ENCODE measurements at regions not wholly inside any gene's neighbourhood (a gene's known extent, or its start where the extent isn't known, plus 50 kb on each side); places are given as distances from the start of the nearest gene placed in this dataset.
"Not testable (repeated sequence)": the region's sequence is repeated elsewhere in the genome, so short reads cannot be mapped to it uniquely, and the experiment has no call there.

DNA sequence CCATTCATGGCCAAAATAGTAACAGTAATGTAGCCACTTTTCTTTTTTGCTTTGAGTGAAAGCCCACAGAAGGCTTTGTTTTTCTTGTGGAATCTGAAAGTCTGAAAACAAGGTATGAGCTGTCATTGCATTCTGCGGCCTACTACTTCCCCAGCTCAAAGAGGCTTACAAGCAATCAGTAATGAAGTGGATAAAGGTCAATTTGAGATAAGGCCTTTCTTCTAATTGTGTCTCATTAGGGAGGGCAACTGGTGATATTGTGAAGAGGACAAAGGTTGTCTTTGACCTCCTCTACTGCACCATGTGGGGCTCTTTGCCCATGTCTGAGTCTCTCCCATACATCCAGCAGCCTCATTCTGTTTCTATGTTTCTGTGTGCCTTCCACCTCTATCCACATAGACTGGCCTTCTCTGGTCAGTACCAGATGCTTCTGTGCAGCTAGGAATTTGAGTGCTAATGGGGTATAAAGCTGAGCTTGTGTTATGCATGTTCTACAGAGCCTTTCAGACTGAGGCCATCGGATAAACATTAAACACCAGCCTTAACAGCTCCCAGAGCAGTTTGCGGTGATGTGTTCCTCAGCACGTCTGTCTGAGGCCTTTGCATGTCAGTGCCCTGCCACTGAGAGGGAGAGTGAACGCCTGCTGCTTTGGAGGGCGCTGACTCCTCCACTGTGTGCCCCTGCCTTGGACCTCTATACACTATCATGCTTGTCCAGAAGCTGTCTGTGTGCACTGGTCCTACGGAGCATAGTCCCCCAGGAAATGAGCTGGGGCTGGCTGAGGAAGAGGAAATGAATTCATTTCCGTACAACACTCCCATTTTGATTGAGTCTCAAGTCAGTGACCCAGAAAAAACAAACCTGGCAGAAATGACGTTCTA lies 80.2 kb downstream of the SH2D1A start:
- Mint-ChIP-seq H3K9me3 (peaks cover 4 to 5% of the 10 kb centered on the region in 2 donors), H3K36me3 (peaks cover 0 to 11% of the 10 kb centered on the region in 2 donors), H3K27ac (no peak overlapping the region)
- no peak for ATAC-seq
- DNase-seq (ENCODE audit: low spot score in 2 of 2), result no peak

DNA sequence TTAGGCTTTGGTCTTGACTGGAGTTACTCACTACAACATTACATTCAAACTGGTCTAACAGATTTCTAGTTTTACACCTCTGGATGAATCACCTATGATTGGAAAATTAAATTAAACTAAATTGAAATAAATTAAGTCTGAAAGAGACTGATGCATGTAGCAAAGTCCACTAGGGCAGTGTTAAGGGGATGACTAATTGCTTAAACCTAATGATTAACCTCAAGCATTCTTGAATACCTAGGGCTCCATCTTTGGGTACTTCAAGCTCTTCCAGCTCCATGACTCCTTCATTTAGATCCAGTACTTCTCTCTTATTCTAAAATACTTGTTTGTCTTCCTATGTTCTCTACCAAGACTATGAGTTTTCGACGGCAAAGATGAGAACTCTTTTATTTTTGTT lies 86.8 kb downstream of the SH2D1A start:
- no peak for ATAC-seq
- DNase-seq (ENCODE audit: low spot score in 2 of 2), result no peak
- no peaks in the 10 kb centered on the region for H3K9me3 Mint-ChIP-seq
- no peaks in the 10 kb centered on the region for H3K36me3 Mint-ChIP-seq
- no peak overlapping the region for H3K27ac Mint-ChIP-seq

DNA sequence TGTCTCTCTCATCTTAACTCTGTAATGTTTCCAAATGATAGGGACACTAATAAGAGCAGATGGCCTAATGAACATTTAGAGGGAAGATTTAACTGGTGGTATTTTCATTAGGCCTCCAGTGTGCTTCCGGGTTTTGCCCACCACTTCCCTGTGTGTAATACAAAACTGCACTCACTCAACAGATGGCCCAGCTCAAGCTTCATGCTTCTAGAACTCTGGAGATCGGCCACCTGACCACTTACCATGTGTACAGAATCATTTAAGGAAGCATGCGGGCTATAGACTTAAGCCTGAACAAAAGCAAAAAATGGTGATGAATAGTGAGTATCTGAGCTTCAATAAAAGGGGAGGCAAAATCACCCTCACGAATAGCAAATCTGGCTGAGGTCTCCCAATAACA lies 89.3 kb downstream of the SH2D1A start:
- H3K9me3 Mint-ChIP-seq, result no peaks in the 10 kb centered on the region
- DNase-seq (ENCODE audit: low spot score in 2 of 2) (no peak), ATAC-seq (no peak)
- no peaks in the 10 kb centered on the region for H3K36me3 Mint-ChIP-seq
- H3K27ac Mint-ChIP-seq, result no peak overlapping the region

DNA sequence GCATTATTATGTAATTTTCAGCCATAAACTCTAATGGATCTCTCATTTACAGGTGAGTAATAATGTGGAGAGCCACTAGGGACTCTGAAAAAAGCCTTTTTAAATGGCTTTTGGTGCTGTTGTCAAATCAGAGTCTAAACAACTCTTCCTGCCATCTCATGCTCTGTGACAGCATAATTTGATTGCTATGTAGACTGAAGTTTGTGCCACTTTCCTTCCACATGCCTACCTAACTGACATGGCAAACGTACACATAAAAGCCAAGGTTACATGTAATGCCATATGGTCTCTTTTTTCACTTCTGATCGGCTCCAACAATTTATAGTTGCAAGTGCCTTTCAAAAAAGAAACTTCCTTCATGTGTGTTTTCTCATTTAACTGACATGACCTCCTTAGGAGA lies 94.3 kb downstream of the SH2D1A start:
- ATAC-seq (no peak), DNase-seq (ENCODE audit: low spot score in 2 of 2) (no peak)
- Mint-ChIP-seq H3K27ac (no peak overlapping the region), H3K36me3 (no peaks in the 10 kb centered on the region), H3K9me3 (no peaks in the 10 kb centered on the region)

DNA sequence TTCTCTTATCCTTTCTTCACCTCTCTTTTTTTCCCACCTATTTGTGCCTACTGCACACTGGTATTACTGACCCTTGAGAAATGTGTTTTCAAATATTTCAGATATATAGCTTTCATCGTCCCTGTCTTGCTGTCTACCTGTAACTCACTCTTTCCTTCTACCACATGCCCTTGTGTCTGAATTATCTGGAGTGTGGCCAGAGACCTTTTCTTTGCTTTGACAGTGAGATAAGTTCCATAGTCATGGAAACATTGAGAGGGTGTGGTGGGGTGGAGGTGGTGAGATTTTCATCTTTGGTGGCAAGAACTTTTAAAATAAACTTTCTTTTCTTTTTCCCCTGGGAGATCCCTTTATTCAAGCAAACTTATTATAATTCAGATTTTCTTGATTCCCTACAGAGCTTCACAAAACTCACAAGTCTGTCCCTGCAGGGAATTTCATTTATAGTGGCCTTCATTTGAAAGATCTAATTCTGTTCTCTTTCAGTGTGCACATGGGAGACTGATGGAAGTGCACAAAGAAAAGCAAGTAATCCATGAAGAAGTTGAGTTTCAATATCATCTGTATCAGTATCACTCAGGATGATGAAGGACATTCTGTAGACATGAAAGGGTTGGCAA lies 95.7 kb downstream of the SH2D1A start:
- H3K9me3 Mint-ChIP-seq, result no peaks in the 10 kb centered on the region
- H3K36me3 Mint-ChIP-seq, result no peaks in the 10 kb centered on the region
- DNase-seq (ENCODE audit: low spot score in 2 of 2) (no peak), ATAC-seq (peak in 1 of 2 donors; percentile 32)
- no peak overlapping the region for H3K27ac Mint-ChIP-seq

DNA sequence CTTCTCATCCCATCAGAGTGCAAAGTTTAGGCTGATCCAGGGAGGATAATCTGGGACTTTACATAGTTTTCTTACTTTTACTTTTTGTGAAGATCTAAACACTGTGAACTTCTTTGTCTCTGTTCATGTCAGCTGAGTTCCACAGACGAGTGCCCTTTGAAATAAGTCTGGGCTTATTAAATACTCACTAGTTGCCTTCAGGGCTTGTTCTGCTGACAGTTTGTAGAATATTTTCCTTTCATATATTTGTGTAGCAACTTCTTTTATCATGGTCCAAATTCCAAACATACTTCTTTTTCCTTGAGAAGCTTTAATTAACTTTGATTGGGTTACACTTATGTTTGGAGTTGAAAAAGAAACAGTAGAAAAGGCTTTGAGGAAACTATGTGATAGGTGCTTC lies 109.6 kb downstream of the SH2D1A start:
- ATAC-seq (no peak), DNase-seq (ENCODE audit: low spot score in 2 of 2) (no peak)
- Mint-ChIP-seq H3K9me3 (no peaks in the 10 kb centered on the region), H3K36me3 (no peaks in the 10 kb centered on the region), H3K27ac (no peak overlapping the region)

DNA sequence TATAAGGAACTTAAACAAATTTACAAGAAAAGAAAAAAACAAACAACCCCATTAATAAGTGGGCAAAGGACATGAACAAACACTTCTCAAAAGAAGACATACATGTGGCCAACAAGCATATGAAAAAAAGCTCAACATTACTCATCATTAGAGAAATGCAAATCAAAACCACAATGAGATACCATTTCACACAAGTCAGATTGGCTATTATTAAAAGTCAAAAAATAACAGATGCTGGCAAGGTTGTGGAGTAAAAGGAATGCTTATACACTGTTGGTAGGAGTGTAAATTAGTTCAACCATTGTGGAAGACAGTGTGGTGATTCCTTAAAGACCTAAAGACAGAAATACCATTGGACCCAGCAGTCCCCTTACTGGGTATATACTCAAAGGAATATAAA lies 113.5 kb downstream of the SH2D1A start:
- not testable (repeated sequence) for H3K27ac Mint-ChIP-seq; ATAC-seq; H3K36me3 Mint-ChIP-seq; DNase-seq (ENCODE audit: low spot score in 2 of 2); H3K9me3 Mint-ChIP-seq

DNA sequence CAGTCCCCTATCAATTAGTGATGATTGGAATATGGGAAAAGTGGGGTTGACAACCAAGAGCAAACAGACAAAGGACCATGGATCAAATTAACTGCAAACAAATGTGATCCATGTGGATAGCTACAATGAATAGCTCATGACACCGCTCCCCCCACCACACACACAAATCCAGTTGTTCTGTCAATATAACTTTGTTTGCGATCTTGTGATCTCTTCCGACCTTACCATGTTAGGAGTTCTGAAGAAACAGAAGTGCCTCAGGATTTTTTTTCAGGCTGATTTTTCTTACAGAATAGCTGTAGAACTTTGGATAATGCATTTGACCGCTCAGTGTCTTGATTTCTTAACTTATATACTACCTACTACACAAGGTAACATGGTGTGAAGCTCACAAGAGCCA lies 116.6 kb downstream of the SH2D1A start:
- no peak overlapping the region for H3K27ac Mint-ChIP-seq
- H3K9me3 Mint-ChIP-seq, result no peaks in the 10 kb centered on the region
- DNase-seq (ENCODE audit: low spot score in 2 of 2) (no peak), ATAC-seq (no peak)
- no peaks in the 10 kb centered on the region for H3K36me3 Mint-ChIP-seq

DNA sequence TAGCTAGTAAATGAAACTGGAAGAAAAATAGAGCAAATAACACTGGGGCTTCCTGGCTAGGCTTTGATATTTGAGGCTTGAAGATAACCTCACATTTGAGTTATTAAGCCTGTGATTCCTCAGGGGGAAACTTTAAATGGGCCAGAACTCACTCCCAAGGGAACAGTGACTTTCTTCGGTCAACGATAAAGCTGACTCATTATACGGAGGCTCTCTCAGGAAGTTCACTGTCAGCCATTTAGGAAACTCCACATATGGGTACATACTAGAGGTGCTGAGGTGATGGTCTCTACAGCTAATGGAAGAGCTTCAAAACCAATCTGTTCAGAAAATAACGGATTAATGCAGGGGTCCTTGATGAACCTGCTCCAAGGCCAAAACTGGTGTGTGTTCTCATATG lies 120.8 kb downstream of the SH2D1A start:
- no peak for ATAC-seq
- Mint-ChIP-seq H3K9me3 (no peaks in the 10 kb centered on the region), H3K36me3 (no peaks in the 10 kb centered on the region), H3K27ac (no peak overlapping the region)
- no peak for DNase-seq (ENCODE audit: low spot score in 2 of 2)

DNA sequence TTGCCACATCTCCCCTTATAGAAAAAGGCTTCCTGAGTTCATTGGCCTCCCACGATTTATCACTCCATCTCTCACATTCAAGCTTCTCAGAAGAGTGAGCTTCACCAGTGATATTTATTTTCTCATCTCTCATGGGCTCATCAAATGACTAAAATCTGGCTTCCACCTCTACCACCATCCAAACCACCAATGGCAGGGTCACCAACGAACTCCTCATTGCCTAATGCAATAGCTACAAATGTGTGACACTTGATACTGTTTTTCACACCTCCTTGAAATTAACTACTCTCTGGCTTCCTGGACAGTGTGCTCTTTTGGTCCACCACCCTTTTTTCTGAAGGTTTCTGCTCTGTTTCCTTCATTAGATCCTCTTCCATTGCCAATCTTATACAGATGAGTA lies 129.0 kb downstream of the SH2D1A start:
- DNase-seq (ENCODE audit: low spot score in 2 of 2) (no peak), ATAC-seq (no peak)
- Mint-ChIP-seq H3K9me3 (no peaks in the 10 kb centered on the region), H3K36me3 (no peaks in the 10 kb centered on the region), H3K27ac (no peak overlapping the region)

DNA sequence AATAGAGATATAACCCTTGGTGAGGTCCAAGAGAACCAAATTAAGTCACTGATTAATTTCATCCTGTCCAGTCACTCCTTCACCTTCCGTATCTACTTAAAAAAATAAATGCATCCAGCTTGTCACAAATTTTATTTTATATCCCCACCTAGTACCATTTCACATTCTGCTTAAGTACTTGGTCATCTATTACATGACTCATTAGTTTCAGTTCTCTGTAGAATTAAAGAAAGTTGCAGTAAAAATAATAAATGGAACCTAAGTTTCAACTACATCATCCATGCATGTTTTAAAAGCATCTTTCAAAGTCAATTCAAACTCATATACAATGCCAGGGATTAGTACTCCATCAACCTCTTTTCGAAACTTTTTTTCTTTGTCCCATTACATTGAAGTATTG lies 130.2 kb downstream of the SH2D1A start:
- DNase-seq (ENCODE audit: low spot score in 2 of 2), result no peak
- Mint-ChIP-seq H3K9me3 (no peaks in the 10 kb centered on the region), H3K27ac (no peak overlapping the region), H3K36me3 (no peaks in the 10 kb centered on the region)
- no peak for ATAC-seq

DNA sequence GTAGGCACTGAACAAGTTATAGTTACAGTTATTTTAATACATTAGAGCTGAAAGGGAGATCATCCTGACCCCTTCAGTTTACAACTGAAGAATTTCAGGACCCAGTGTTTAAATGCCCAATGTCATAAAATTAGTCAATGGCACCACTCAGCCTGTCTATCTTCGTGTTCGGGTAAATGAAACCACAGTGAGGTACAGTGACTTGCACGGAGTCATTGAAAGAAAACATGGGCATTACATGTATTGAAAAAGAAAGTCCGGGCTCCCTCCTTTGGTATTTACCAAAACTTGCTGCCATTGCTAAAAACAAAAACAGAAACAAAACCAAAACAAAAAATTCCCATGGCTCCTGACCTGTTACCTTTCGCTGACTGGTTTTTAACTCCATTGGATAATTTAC lies 131.7 kb downstream of the SH2D1A start:
- H3K9me3 Mint-ChIP-seq, result no peaks in the 10 kb centered on the region
- H3K36me3 Mint-ChIP-seq, result no peaks in the 10 kb centered on the region
- no peak for DNase-seq (ENCODE audit: low spot score in 2 of 2)
- no peak overlapping the region for H3K27ac Mint-ChIP-seq
- no peak for ATAC-seq

DNA sequence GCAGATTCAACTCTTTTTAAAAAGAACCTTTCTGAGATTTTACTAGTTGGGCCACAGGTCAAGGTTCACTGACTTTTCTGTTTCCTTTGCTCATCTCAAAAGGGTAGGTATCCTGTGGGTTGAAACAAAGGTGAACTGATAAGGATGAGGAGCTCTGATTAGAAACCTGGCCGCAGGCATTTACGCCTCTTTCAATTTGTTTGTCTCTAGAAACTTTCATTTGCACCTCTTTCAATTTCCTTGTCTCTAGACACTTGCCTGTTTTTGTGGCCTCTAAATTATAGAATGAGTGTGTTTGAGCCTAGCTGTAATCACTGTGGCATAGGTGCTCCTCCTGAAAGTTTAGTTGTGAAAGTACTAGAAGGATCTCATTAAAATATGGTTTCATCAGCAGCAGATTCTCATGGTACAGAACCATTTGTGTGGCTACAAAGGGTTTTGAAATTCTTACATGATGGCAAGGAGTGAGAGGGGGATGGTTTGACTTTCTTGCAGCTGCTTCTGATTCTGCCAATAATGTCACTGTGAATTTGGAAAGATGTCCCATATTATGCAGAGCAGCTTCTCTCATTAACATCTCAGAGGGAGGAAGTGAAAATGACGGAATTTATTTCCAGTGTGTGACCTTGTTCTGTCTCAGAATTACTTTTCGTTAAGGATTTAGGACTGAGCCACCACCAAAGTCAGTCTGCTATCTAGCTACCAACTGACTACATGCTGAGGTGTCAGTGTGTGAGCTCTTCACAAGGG lies 142.2 kb downstream of the SH2D1A start:
- no peak for DNase-seq (ENCODE audit: low spot score in 2 of 2)
- ATAC-seq, result no peak
- H3K9me3 Mint-ChIP-seq, result no peaks in the 10 kb centered on the region
- H3K27ac Mint-ChIP-seq, result no peak overlapping the region
- H3K36me3 Mint-ChIP-seq, result peaks cover 0 to 4% of the 10 kb centered on the region in 2 donors

DNA sequence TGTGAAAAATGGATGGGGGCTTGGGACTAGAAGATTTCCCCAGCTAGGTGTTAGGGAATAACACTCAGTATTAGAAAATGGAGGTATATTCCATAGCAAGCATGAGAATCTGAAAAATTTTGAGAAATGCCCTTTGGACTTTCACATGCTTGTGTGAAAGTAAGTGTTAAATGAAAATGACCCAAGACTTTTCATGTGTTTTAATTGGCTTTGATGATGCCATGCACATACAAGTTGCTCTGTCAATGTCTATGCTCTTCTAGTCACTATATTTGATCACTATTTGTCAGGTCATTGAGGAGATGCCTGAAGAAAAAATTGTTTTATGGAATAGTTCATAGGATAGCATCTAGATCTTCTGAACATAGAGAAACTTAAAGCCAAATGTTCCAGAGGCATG lies 147.6 kb downstream of the SH2D1A start:
- DNase-seq (ENCODE audit: low spot score in 2 of 2), result no peak

DNA sequence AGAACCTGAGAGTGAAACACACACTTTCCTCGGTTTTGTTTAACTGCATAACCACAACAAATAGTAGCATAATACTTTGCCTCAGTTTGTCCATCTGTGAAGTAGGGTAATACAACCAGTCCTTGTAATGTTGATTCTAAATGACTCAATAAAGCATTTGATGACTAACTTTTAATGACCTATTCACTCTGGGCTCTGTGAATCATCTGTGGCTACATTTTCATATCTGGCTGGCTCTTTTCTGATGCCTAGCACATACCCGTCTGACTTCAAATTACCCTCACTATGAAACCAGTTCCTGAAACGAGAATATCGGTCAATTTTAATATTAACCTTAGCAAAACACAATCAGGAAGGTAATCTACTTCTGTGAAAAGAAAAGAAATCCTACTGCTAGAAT lies 151.0 kb downstream of the SH2D1A start:
- Mint-ChIP-seq H3K36me3 (no peaks in the 10 kb centered on the region), H3K27ac (no peak overlapping the region), H3K9me3 (no peaks in the 10 kb centered on the region)
- DNase-seq (ENCODE audit: low spot score in 2 of 2), result no peak
- peak; percentile 66 to 70 for ATAC-seq

More for the DNA sequence above, 147.6 kb downstream of the SH2D1A start:
- no peak overlapping the region for H3K27ac Mint-ChIP-seq
- no peak for ATAC-seq
- H3K9me3 Mint-ChIP-seq, result no peaks in the 10 kb centered on the region
- H3K36me3 Mint-ChIP-seq, result peaks cover 0 to 4% of the 10 kb centered on the region in 2 donors

DNA sequence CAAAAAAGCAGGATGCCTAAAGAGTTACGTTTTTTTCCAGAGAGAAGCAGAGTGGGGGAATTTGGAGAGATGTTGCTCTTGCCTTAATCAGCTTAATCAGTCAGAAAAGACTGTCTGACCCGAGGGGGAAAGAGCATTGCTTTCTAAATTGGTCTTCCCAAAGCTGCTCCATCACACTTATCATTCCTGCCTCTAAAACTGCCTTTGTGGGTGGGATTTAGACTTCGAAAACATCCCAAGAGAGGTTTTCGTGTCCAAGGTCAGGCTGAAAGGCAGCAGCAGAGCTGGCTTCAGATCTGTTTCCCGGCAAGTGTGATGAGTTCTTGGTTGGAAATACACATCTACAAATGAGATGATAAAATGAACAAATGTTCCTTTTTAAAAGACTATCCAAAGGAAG lies 155.2 kb downstream of the SH2D1A start:
- Mint-ChIP-seq H3K9me3 (no peaks in the 10 kb centered on the region), H3K27ac (no peak overlapping the region), H3K36me3 (no peaks in the 10 kb centered on the region)

DNA sequence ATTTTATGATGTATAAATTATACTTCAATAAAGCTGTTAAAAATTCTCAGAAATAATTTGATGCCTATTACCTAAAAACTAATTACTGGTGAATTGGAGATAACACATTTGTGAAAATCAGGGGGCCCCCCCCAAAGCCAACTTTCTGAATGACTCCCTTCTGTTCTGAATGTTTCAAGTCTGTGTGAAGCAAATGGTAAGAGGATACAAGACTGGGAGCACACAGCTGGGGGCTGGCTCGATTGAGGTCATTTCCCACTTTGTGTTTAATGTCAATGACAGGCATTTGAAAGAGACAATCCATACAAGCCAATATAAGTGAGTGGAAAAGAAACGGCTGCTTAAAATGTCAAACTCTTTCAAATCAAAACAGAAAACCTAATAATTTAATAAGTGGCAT lies 155.8 kb downstream of the SH2D1A start:
- Mint-ChIP-seq H3K27ac (no peak overlapping the region), H3K36me3 (no peaks in the 10 kb centered on the region), H3K9me3 (no peaks in the 10 kb centered on the region)
- DNase-seq (ENCODE audit: low spot score in 2 of 2) (no peak), ATAC-seq (peak; percentile 18 to 59)

More for the DNA sequence above, 155.2 kb downstream of the SH2D1A start:
- ATAC-seq, result no peak
- no peak for DNase-seq (ENCODE audit: low spot score in 2 of 2)

All from activated naive CD4-positive, alpha-beta T cell treated with anti-CD3 and anti-CD28 coated beads, Interleukin-2, amount 50 U/mL, for 72 hours (primary cell).